ENCODE measurements at regions not wholly inside any gene's neighbourhood (a gene's known extent, or its start where the extent isn't known, plus 50 kb on each side); places are given as distances from the start of the nearest gene placed in this dataset.

DNA sequence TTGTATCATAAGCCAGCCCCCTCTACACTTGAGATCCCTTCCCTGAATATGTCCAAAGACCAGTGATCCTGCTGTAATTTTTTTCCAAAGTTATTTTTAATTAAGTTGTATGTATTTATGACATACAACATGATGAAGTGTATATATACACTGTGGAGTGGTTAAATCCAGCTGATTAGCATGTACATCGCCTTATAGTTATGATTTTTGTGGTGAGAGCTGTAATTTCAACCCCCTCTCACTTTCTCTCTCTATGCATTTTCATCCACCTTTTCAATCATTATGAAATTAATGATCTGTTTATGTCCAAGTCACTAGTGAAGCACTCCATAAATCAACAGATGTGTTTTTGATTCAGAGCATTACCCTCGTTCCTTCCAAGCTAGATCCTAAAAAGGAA, 85.3 kb downstream of the KCTD12 start:
- no peak overlapping the region for H3K9ac ChIP-seq (ENCODE audit: insufficient read length)
- no peaks in the 10 kb centered on the region for H3K36me3 ChIP-seq (ENCODE audit: insufficient read depth, low read length)
- TF ChIP-seq FOXP2 (optimal IDR thresholded peaks at IDR 0.05; ENCODE audit: control extremely low read depth, extremely low read length, insufficient read depth): no peak
- no peak for TF ChIP-seq POLR2AphosphoS5 (IDR thresholded peaks at IDR 0.05; ENCODE audit: borderline replicate concordance, low read depth, low read length)
- no peak for TF ChIP-seq EZH2 (IDR thresholded peaks at IDR 0.05)
- H3K9me3 ChIP-seq (ENCODE audit: low read depth, low read length): no peaks in the 10 kb centered on the region
- DNase-seq (ENCODE audit: low read depth, low spot score): no peak
- H3K4me3 ChIP-seq: no peak overlapping the region
- H3K27ac ChIP-seq: no peak overlapping the region

DNA sequence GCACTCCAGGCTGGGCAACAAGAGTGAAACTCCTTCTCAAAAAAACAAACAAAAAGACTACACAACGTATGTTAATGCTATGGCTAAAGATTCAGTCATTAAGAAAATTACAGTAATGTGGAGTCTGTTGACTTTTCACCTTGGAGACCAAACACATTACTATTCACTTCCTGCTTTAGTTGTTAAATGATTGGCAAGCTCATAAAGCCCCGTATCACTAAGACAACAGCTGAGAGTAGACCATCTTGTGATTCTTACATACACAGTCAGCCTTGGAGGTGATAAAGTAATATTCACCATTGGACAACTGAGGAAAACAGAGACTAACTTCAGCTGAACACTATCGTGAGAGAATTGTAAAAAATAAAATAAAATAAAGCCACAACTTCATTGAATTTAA, 86.5 kb downstream of the KCTD12 start:
- no peak for TF ChIP-seq FOXP2 (optimal IDR thresholded peaks at IDR 0.05; ENCODE audit: control extremely low read depth, extremely low read length, insufficient read depth)
- TF ChIP-seq POLR2AphosphoS5 (IDR thresholded peaks at IDR 0.05; ENCODE audit: borderline replicate concordance, low read depth, low read length): no peak
- TF ChIP-seq EZH2 (IDR thresholded peaks at IDR 0.05): no peak
- no peak overlapping the region for H3K9ac ChIP-seq (ENCODE audit: insufficient read length)
- H3K27ac ChIP-seq: no peak overlapping the region
- H3K4me3 ChIP-seq: no peak overlapping the region
- no peak for DNase-seq (ENCODE audit: low read depth, low spot score)
- H3K9me3 ChIP-seq (ENCODE audit: low read depth, low read length): no peaks in the 10 kb centered on the region
- no peaks in the 10 kb centered on the region for H3K36me3 ChIP-seq (ENCODE audit: insufficient read depth, low read length)

DNA sequence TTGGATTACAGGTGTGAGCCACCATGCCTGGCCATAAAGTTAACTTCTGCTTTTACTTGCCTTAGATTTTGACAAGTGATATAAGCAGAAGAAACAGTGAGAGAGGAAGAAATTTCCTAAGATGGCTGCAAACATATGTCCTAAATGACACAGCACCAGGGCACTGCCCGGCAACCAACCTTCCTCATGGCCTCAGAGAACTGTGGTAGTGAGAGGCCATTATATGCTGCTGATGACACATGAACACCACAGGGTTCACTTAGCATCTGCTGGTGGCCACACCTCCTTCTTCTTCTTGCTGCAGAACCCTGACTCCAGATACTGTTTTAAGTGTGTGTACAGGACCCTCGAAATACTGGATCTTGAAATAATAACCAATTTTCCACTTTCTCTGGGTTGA, 88.2 kb downstream of the KCTD12 start:
- no peak overlapping the region for H3K4me3 ChIP-seq
- no peak for TF ChIP-seq EZH2 (IDR thresholded peaks at IDR 0.05)
- no peaks in the 10 kb centered on the region for H3K36me3 ChIP-seq (ENCODE audit: insufficient read depth, low read length)
- DNase-seq (ENCODE audit: low read depth, low spot score): no peak
- H3K27ac ChIP-seq: no peak overlapping the region
- H3K9me3 ChIP-seq (ENCODE audit: low read depth, low read length): no peaks in the 10 kb centered on the region
- H3K9ac ChIP-seq (ENCODE audit: insufficient read length): no peak overlapping the region

DNA sequence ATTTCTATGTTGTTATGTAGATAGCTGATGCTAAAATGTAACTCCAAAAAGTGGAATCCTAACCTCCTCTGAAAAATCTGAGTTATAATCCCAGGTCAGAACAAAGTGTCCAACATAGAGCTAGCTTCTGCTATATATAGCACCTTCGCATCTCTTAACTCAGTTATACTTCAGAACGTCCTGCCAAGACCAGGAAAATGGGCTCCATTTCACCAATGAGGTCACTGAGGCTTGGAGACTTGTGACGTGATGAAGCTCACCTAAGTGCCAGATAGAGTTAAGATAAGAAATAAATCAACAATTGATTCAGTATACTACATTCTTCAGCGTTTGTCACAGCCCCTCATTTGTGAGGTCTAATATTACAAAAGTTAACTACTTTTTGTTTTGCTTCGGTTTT, 88.8 kb downstream of the KCTD12 start:
- no peaks in the 10 kb centered on the region for H3K9me3 ChIP-seq (ENCODE audit: low read depth, low read length)
- H3K36me3 ChIP-seq (ENCODE audit: insufficient read depth, low read length): no peaks in the 10 kb centered on the region
- H3K9ac ChIP-seq (ENCODE audit: insufficient read length): no peak overlapping the region
- no peak overlapping the region for H3K27ac ChIP-seq
- no peak for TF ChIP-seq EZH2 (IDR thresholded peaks at IDR 0.05)
- no peak for TF ChIP-seq POLR2AphosphoS5 (IDR thresholded peaks at IDR 0.05; ENCODE audit: borderline replicate concordance, low read depth, low read length)
- no peak for TF ChIP-seq FOXP2 (optimal IDR thresholded peaks at IDR 0.05; ENCODE audit: control extremely low read depth, extremely low read length, insufficient read depth)
- DNase-seq (ENCODE audit: low read depth, low spot score): no peak
- H3K4me3 ChIP-seq: no peak overlapping the region

DNA sequence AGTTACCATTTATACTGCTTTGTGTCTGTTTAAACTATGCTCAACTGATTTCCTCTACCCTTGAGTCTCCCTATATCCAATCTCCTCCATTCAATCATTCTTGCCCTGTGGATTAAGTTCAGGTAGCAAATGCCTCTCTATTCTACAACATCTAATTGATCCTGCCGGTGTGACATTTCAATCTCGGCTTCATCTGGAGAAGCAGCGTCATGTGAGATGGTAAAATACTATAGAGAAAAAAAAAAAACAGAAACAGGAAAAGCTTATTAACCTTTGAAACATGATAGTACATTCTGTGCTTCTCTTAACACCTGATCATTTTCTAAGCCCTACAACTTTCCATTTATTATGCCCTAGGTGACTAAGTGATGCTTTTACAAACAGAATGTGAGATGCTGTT, 89.4 kb downstream of the KCTD12 start:
- TF ChIP-seq FOXP2 (optimal IDR thresholded peaks at IDR 0.05; ENCODE audit: control extremely low read depth, extremely low read length, insufficient read depth): no peak
- no peak for TF ChIP-seq EZH2 (IDR thresholded peaks at IDR 0.05)
- no peak for TF ChIP-seq POLR2AphosphoS5 (IDR thresholded peaks at IDR 0.05; ENCODE audit: borderline replicate concordance, low read depth, low read length)
- Histone ChIP-seq H3K9me3 (ENCODE audit: low read depth, low read length) (no peaks in the 10 kb centered on the region), H3K36me3 (ENCODE audit: insufficient read depth, low read length) (no peaks in the 10 kb centered on the region), H3K4me3 (no peak overlapping the region), H3K27ac (no peak overlapping the region), H3K9ac (ENCODE audit: insufficient read length) (no peak overlapping the region)
- no peak for DNase-seq (ENCODE audit: low read depth, low spot score)

DNA sequence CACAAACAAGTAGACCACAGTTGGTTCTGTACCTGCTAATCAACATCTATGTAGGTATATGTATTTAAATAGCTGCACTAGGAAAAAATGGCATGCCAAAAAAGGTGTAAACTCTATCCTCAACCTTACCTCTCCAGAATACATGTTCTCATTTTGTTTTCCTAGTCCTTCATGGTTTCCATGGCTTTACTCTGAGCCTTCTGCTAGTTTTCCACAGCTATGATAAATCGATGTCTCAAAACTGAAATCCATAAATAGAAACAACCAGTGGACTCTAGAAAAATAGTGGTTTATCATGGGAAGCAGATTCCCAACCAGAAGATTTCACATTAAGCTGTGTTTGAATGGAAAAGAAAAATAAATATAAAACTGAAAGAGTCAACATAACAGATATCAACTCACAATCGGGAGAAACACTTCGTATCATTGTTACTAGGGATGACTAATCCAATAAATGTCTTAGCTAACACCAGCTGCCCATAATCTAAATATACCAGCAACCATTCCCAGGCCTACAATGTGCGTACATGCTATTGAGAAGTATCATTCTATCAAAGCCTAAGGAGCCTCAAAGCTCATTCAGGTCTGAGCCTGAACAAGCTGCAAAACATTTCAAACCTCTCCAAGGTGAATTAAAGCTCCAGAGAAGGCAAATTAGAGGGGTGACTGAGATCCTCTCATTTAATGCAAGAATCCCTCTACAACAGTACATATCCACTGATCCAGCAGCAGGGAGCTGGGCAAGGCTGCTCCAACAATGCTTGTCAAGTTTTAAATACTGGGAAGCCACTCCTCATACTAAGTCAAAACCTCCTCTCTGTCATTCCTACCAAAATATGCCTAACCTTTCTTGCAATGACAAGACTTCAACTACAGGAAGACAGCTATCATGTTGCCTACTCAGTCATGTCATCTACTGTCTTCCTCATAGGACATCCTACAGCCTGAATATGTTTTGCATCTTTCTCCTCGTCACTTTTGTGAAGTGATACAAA, 90.2 kb downstream of the KCTD12 start:
- no peak overlapping the region for H3K27ac ChIP-seq
- TF ChIP-seq FOXP2 (optimal IDR thresholded peaks at IDR 0.05; ENCODE audit: control extremely low read depth, extremely low read length, insufficient read depth): no peak
- no peak for TF ChIP-seq POLR2AphosphoS5 (IDR thresholded peaks at IDR 0.05; ENCODE audit: borderline replicate concordance, low read depth, low read length)
- TF ChIP-seq EZH2 (IDR thresholded peaks at IDR 0.05): no peak
- no peaks in the 10 kb centered on the region for H3K9me3 ChIP-seq (ENCODE audit: low read depth, low read length)
- H3K4me3 ChIP-seq: no peak overlapping the region
- H3K9ac ChIP-seq (ENCODE audit: insufficient read length): no peak overlapping the region
- H3K36me3 ChIP-seq (ENCODE audit: insufficient read depth, low read length): no peaks in the 10 kb centered on the region
- no peak for DNase-seq (ENCODE audit: low read depth, low spot score)

DNA sequence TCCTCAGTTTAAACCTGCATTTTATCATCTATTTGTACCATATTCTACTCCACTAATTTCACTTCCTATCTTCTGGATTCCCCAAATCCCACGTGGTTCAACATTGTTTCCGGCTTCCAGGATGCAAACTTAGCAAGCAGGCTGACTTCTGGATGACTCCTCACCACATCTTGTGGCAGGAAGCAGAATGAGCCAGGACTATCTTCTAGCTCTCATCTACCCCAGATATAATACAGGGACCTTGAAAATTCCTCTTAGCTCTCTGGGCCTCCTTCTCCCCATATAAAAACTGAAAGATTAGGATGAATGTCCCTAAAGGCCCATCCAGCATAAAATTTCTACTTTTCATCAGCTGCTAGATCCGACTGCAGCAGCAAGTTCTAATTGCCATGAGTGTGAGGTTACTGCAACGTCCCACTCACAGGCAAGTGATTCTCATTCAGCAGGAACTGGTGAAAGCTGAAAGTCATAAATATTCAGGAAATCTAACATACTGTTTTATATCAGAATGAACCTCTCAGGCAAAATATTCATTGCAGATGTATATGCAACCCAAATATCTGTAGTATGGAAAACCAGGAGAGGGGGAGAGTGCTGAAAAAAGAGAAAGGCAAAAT, 93.4 kb downstream of the KCTD12 start:
- H3K36me3 ChIP-seq (ENCODE audit: insufficient read depth, low read length): no peaks in the 10 kb centered on the region
- TF ChIP-seq EZH2 (IDR thresholded peaks at IDR 0.05): no peak
- no peak for TF ChIP-seq POLR2AphosphoS5 (IDR thresholded peaks at IDR 0.05; ENCODE audit: borderline replicate concordance, low read depth, low read length)
- no peak for TF ChIP-seq FOXP2 (optimal IDR thresholded peaks at IDR 0.05; ENCODE audit: control extremely low read depth, extremely low read length, insufficient read depth)
- H3K4me3 ChIP-seq: peak overlapping the region; percentile 71
- H3K27ac ChIP-seq: peak overlapping the region; percentile 93
- H3K9me3 ChIP-seq (ENCODE audit: low read depth, low read length): no peaks in the 10 kb centered on the region
- no peak overlapping the region for H3K9ac ChIP-seq (ENCODE audit: insufficient read length)
- no peak for DNase-seq (ENCODE audit: low read depth, low spot score)

DNA sequence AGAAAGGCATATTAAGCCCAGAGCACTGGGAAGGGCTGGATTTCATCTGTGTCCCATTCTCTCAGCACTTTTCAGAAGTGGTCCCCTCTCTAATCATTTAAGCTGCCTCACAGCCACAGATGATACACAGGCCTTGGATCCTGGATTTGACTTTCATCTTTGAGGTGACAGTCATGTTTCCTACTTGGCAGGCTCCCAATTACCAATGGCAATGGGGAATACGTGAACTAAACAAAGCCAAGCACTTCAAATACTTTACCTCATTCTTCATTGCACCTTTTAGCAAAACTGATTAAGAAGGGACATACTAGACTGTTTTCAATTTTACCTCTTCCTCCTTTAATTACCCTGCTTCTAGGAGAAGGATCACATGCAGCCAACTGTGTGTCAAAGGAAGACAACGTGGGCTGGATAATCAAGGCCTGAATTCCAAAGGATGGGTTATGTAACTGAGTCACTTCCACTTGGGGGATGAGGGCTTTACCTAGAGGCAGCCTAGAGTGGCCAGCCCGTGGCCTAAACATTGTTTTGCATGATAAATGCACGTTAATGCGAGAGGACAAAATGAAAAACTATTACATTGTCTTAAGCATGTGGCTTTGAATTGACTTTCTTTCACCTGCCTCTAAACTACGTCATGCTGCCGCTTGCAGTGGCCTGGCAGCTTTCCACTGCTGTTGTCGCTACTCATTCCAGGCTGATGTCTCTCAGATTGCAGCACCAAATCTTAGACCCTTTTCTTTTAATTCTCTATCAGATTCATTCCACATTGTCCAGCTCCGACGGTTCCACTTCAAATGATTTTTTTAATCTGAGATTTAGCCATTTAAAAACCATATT, 95.0 kb downstream of the KCTD12 start:
- Histone ChIP-seq H3K9me3 (ENCODE audit: low read depth, low read length) (no peaks in the 10 kb centered on the region), H3K36me3 (ENCODE audit: insufficient read depth, low read length) (no peaks in the 10 kb centered on the region), H3K4me3 (no peak overlapping the region), H3K9ac (ENCODE audit: insufficient read length) (no peak overlapping the region), H3K27ac (peak overlapping the region; percentile 32; the same call in 1 of the 2 replicates)
- TF ChIP-seq POLR2AphosphoS5 (IDR thresholded peaks at IDR 0.05; ENCODE audit: borderline replicate concordance, low read depth, low read length) (no peak), FOXP2 (optimal IDR thresholded peaks at IDR 0.05; ENCODE audit: control extremely low read depth, extremely low read length, insufficient read depth) (no peak), EZH2 (IDR thresholded peaks at IDR 0.05) (no peak)
- DNase-seq (ENCODE audit: low read depth, low spot score): no peak
